CD4-positive, alpha-beta T cell treated with Interleukin-15 for 1 hour (primary cell): ENCODE measurements at regions not wholly inside any gene's neighbourhood (a gene's known extent, or its start where the extent isn't known, plus 50 kb on each side); places are given as distances from the start of the nearest gene placed in this dataset.

Experiments used
- DNase-seq: peaks from one replicate; pipeline ENCODE4 v3.0.0-alpha.2; 2020

DNA sequence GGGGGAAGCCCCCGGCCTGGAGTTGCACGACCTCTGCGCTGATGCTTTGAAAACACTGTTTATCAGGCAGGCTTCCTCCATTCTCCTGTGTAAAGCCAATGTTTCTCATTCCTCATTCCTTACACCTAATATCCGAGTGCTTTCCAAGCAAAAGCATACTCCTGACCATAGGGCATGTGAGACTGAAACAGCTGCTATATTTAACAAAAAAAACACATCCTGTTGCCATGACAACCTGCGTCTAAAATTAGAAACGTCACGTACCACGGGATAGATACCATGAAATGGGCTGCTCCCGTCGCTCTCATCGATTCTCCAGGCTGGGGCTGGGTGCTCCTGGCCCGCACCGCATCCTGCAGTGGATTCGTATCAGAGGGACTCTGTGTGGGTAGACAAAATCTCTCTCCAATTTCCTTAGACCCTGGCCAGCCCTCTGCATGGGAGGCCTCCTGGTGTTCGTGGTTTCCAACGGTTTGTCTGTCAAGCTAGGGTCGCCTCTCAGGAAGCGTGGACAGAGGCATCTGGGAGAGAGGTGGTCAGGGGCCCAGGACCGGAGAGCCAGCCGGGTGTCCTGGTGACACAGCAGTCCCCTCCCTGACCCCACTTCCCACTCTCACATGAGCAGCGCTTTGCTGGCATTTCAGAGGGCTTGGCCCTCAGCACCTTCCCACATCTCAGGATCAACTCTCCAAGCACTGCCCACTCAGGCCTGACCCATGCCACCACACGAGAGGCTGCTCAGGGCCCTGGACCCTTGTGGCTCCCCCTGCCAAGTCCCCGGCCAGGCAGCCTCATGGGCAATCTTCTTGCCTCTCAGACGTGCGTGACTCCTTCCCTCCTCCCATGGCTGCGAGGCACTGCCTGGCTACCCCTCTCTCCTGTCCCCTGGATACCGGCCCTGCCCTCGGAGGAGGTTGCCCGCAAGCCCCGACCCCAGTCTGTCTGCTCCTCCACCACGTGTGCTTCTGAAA is 268.1 kb downstream of the NDUFA10 start:
- no peak for DNase-seq

DNA sequence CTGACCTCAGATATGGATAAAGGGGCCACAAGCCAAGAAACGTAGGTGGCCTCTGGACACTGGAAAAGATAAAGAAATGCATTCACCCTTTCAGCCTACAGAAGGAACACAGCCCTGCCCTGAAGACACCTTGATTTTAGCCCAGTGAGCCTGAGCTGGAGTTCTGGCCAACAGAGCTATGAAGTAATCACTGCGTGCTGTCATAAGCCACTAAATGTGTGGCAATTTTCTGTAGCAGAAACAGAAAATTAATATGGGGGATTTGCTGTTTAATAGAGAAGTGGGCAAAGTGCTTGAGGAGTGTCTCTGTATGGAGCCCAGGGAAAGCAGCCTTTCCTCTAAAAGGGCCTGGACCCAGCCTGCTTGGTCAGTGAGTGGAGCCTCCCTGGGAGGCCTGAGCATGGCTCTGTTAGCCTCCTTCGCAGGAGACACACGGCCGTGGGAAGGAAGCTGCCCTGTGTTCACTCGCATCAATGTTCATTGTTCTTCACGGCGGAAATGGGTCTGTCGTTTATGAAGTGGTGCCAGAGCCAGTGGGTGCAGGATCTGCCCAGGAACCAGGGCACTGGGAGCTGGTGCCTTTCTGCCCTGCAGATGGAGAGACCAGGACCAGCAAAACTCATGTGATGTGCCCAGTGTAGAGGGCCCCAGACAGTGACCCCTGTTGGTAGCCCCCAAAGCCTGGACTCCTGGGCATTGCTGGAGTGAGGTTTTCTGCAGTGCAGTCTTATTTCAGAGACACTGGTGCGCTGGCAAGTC is 268.9 kb downstream of the NDUFA10 start:
- DNase-seq, result no peak

GRCh38 chr2:239753401-239753837 is 271.7 kb downstream of the NDUFA10 start:
- DNase-seq, result no peak

GRCh38 chr2:239752951-239753350 is 272.2 kb downstream of the NDUFA10 start:
- no peak for DNase-seq

DNA sequence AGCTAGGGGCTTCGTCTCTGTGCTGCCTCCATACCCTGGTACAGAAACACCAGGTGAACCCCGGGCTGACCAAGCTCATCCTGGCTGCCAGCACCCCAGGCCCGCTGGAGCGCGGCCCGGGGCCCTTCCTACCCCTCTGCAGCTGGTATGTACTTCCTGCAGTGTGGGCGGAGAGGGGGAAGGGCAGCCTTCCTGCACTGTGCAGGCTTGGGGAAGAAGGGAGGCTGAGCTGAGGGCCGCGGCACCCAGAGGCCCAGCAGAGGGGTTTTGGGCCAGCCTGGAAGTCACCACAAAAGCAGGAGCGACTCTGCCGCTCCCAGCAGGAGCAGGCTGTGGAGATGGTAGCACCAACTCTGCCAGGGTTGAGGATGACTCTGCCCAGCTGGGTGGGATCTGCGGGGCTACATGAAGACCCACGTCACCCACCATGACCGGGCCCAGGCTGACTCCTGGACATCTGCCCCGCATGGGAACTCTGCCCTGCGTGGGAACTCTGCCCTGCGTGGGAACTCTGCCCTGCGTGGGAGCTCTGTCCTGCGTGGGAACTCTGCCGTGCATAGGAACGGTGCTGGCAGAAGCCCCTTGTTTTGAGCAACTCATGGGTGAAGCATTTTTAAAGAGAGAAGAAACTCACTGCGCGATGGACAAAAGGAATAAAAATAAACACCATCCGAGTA is 273.3 kb downstream of the NDUFA10 start:
- peak; percentile 32 for DNase-seq

GRCh38 chr2:239750929-239751678 is 274.0 kb downstream of the NDUFA10 start:
- no peak for DNase-seq

DNA sequence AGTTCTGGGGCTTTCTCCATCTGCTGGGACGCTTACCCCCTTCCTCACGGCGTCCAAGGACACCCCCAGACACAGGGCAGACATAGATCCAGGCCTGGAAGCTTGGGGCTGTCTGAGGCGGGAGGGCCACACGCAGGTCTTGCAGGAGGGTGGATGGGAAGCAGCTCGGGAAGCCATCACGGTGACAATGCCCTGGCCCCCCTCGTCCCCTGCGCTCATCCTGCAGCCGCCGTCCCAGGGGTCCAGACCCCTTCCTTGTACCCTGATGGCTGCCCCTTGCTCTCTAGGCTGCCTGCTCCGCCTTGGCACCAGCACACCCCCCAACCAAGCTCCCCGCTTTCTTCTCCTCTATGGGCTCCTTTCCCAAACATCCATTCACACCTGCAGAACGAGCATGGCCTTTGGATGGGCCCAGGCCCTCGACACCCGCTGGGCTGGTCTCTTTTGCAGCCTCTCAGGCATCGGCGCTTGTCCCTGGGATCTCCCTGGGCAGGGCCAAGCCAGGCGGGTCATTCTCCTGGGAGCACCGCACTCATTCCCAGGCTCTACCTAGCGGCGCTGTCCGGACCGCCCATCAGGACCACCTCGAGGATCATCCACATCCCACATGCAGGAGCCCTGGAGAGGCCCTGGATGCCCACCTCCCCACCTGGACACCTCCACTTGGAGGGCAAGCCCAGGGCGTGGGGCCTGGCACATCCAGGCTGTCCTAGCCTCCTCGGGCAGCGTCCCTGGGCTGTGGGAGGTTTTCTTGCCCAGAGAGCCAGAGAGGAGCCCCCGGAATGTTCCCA is 274.9 kb downstream of the NDUFA10 start:
- no peak for DNase-seq

DNA sequence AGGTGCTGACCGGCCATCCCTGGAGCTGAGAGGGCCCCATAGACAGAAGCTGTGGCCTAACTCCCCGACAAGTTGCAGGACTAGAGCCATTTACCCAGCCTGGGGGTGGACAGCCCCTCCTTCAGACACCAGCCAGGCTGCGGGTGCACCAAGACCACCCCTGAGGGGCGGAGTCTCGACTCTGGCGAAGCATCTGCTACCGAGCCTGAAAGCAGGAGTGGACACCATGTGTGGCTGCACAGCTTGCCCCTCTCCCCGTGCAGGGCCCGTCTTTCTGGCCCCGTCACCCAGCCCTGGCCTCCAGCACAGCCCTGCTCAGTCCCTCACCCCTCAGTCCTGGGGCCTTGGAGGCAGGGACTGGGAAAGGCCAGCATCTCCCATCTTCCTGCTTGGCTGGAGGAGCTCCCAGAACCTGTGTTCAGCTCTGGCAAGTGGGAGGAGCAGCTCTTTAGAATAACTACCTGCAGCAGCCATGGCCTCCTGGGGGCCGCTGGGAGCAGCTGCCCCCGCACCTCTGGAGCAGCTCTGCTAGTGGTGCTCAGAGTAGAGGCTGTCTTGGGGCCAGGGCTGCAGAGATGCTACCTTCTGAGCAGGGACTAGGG is 275.8 kb downstream of the NDUFA10 start:
- DNase-seq, result no peak

GRCh38 chr2:239748811-239749210 is 276.3 kb downstream of the NDUFA10 start:
- DNase-seq, result no peak

- no peak for DNase-seq
These were observed 277.4 kb downstream of the NDUFA10 start for GRCh38 chr2:239747771-239748170.

- DNase-seq, result no peak
These were observed 277.9 kb downstream of the NDUFA10 start for GRCh38 chr2:239747274-239747673.

- DNase-seq, result no peak
These were observed 278.4 kb downstream of the NDUFA10 start for GRCh38 chr2:239746559-239747246.

GRCh38 chr2:239745386-239746227 is 279.5 kb downstream of the NDUFA10 start:
- DNase-seq, result no peak

DNA sequence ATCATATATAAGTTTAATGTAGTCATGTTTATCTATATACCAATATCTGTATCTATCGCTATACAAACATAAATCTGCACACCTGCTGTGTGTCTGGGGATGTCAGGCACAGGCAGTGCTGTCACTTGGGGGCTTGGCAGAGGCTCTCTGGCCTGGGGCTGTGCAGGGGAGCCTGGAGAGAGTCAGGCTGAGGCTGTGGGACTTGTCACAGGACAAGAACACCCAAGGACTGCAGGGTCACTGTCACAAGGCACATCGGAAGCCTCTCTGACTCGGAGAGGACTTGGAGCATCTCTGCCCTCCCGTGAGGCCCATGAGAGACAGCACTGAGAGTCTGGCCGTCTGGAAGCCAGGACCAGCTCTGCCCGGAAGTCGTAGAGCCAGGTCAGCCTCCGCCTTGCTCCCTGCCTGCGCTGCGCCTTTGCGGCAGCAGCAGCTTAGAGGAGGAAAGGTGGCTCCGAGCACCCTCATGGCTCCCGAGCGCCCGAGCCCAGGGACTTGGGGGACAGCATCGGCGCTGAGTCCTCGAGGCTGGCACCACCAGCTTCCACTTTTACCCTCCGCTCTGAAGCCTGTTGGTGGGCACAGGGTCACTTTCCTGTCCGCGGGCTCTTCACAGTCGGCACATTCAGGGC is 280.3 kb downstream of the NDUFA10 start:
- no peak for DNase-seq

DNA sequence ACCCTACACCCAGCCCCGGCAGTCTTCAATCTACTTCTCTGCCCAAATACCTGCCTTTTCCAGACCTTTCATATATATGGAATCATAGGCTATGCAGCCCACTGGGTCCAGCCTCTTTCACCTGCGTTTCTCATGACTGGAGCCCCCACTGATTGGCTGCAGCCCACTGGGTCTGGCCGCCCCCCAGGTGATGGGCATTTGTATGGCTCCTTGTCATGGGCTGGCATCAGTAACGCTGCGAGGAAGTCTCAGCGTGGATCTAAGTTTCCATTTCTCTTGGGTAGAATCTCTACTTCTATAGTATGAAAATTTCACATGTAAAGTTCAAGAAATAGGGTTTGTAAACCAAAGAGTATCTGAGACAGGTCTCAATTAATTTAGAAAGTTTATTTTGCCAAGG is 281.9 kb downstream of the NDUFA10 start:
- no peak for DNase-seq

- no peak for DNase-seq
These were observed 282.8 kb downstream of the NDUFA10 start for GRCh38 chr2:239742377-239742776.

DNA sequence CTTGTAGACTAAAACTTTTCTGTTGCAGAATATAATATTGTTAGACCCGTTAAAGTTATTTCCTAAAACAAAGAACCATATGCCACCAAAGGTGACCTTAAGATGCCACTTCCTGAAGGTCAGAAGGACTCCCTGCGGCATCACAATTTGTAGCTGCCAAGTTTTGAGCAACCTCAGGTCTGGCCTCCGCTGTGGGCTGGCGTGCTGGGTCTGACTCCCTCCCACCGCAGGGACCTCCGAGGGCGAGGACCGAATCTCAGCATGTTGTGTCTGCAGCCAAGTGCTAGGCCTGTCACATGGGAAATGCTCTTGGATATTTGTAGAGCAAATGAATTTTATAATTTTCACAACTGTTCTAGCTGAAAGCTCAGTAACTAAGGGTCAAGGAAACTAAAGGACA is 285.9 kb downstream of the NDUFA10 start:
- no peak for DNase-seq

DNA sequence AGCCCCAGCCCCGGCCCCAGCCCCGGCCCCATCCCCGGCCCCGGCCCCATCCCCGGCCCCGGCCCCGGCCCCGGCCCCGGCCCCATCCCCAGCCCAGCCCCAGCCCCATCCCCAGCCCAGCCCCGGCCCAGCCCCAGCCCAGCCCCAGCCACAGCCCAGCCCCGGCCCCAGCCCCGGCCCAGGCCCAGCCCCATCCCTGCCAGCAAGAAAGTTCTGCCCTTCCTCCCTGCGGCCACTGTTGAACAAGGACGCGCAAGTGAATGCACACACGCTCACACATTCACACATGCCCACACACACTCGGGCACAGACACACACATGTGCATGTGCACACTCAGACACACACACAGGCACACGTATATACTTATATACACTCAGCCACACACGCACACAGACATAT is 287.0 kb downstream of the NDUFA10 start:
- DNase-seq, result no peak

GRCh38 chr2:239737144-239737463 is 288.0 kb downstream of the NDUFA10 start:
- DNase-seq, result peak; percentile 13
